Erythroblast (primary cell): ENCODE measurements at regions not wholly inside any gene's neighbourhood (a gene's known extent, or its start where the extent isn't known, plus 50 kb on each side); places are given as distances from the start of the nearest gene placed in this dataset.

Experiments used
- GATA1 ChIP-seq: IDR thresholded peaks from 2 replicates; pipeline ENCODE4 v1.6.1; 2011; ENCODE audit warnings: low read depth, mild to moderate bottlenecking, control low read depth, low read length, moderate library complexity
- POLR2A ChIP-seq: IDR thresholded peaks from 2 replicates; pipeline ENCODE4 v1.6.1; 2011; ENCODE audit warnings: mild to moderate bottlenecking, low read length

DNA sequence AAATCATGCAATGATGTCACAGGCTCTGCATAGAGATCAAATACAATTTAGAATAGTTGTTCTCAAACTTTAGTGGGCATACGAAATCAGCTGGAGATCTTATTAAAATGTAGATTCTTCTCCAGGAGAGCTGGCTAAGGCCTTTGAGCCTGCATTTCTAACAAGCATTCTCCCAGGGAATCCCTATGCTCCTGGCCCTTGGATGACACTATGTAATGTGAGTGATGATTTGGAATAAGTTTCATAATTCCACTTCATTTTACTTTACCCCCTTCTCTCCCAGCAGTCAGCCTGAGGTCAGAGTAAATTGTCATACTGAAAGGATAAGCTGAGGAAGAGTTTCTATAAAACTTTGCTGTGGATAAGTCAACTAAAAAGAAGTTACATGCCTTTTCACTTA, 189.1 kb downstream of the UBE2E3 start:
- TF ChIP-seq POLR2A (no peak), GATA1 (no peak)
